HL-60 (cell line): ENCODE measurements at regions not wholly inside any gene's neighbourhood (a gene's known extent, or its start where the extent isn't known, plus 50 kb on each side); places are given as distances from the start of the nearest gene placed in this dataset.
"Not testable (repeated sequence)": the region's sequence is repeated elsewhere in the genome, so short reads cannot be mapped to it uniquely, and the experiment has no call there.

ENCODE experiments used
- DNase-seq, 2 experiments: peaks; one replicate each; pipeline ENCODE4 v3.0.0-alpha.2; 2010 to 2020; ENCODE audit warnings: low read depth in 1 of 2, low spot score in 1 of 2
- H3K27ac ChIP-seq: fragments of 250-450 bp; sonication (Bioruptor Pico); replicated peaks from 2 replicates; pipeline ENCODE4 v1.5.1; 2020; ENCODE audit warnings: mild to moderate bottlenecking, moderate library complexity
- H3K27me3 ChIP-seq: fragments of 250-450 bp; sonication (Bioruptor Pico); 2 replicates; pipeline ENCODE4 v1.5.1; 2021; ENCODE audit warnings: mild to moderate bottlenecking, moderate library complexity; ENCODE audit not compliant: insufficient read depth, poor library complexity, severe bottlenecking
- H3K4me3 ChIP-seq: replicated peaks from 2 replicates; pipeline ENCODE4 v1.5.1; 2011; ENCODE audit warnings: mild to moderate bottlenecking, control low read depth, low read length; ENCODE audit not compliant: insufficient read depth
- CTCF ChIP-seq: IDR thresholded peaks from one replicate; pipeline ENCODE4 v1.5.1; 2011; ENCODE audit warnings: low read length, control low read depth, inconsistent platforms; ENCODE audit not compliant: insufficient read depth
- GABPA ChIP-seq: IDR thresholded peaks from 2 replicates; pipeline ENCODE4 v1.6.1; 2012; ENCODE audit warnings: low read depth
- POLR2AphosphoS5 ChIP-seq: IDR thresholded peaks from 2 replicates; pipeline ENCODE4 v1.6.1; 2012; ENCODE audit warnings: low read depth
- REST ChIP-seq: IDR thresholded peaks from 2 replicates; pipeline ENCODE4 v1.6.1; 2012; ENCODE audit warnings: low read depth; ENCODE audit not compliant: insufficient replicate concordance
- SPI1 ChIP-seq: IDR thresholded peaks from 2 replicates; pipeline ENCODE4 v1.6.1; 2012; ENCODE audit warnings: low read depth, mild to moderate bottlenecking, borderline replicate concordance

DNA sequence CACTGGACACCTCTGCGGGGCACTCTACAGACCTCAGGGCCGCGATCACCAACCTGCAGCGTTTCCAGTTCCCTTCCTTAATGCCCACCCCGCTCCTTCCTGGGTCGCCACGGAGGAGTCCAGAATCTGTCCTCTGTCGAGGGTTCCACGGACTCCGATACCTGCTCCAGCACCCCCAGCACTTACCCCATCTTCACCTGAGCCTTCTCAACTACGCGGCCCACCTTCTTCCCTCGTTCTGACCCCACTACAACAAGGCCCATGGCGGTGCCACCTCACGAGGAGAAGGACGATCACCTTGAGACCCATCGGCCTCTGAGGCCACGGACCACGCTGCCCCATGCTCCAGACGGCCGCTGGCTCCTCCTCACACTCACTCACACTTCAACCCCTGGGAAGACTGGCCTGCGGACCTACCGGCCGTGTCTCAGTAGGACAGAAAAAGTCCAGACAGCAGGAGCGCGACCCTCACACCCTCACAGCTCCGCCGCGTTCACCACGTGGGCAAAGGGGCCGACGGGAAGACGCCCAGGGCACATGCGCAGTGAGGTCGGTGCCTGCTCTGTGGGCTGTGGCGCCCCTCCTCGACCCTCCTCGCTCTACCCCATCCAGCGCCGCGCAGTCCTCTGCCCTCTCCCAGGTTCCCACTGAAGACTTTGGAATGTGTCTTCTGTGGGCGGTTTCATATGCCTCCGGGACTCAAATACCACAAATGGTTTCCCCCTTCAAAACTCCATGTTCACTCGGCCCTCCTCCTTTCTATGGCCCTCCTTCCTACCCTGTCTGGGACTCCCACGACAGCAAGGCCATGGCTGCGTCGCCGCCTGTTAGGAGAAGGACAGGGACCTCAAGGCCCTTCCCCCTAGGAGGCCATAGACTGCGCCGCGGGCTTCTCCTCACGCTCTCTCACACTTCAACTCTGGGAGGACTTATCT is 193.9 kb upstream of the PHF14 start:
- H3K27me3 ChIP-seq: no peaks in the 10 kb centered on the region
- no peak overlapping the region for H3K4me3 ChIP-seq
- TF ChIP-seq POLR2AphosphoS5 (no peak), SPI1 (no peak), REST (no peak), CTCF (no peak)
- no peak overlapping the region for H3K27ac ChIP-seq
- DNase-seq: no peak

DNA sequence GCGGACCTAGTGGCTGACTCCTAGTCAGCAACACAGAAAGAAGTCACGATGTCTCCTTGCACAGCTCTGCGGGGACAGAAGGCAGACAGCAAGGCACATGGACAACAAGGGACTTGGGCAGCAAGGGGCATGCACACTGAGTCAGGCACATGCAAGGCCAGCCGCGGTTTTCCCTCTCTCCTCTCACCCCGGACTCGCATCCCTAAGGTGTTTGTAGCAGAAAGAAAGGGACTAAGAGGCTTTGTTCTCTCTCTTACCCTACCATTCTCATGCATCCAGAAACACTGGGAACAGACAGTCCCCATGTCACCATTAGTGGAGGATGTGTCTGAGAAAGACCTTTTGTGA is 193.3 kb upstream of the PHF14 start:
- TF ChIP-seq REST (no peak), SPI1 (no peak), CTCF (no peak), POLR2AphosphoS5 (no peak), GABPA (no peak)
- no peaks in the 10 kb centered on the region for H3K27me3 ChIP-seq
- H3K4me3 ChIP-seq: no peak overlapping the region
- no peak overlapping the region for H3K27ac ChIP-seq
- DNase-seq: no peak

- H3K27me3 ChIP-seq, H3K4me3 ChIP-seq, H3K27ac ChIP-seq, DNase-seq: not testable (repeated sequence)
Measured at GRCh38 chr7:10786976-10787375, 186.7 kb upstream of the PHF14 start.

DNA sequence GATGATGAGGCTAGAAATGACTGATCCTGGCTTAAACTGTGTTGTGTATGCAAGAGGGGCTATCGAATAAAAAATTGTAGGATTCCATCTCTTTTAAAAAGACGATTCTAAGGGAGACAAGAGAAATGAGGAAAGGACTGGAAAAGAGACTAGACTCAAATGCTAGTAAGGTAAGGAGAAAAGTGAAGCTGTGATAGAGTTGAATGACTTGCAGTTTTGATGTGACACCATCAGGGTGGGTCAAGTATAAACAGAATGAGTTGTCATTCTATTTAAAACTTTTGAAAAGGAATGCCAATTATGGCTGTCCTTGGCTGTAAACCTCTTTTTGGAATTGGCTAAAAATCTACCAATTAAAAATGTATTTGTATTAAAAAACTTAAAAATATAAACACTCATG is 184.5 kb upstream of the PHF14 start:
- TF ChIP-seq CTCF (no peak), SPI1 (no peak), POLR2AphosphoS5 (no peak), GABPA (no peak), REST (no peak)
- Histone ChIP-seq H3K27ac (no peak overlapping the region), H3K4me3 (no peak overlapping the region), H3K27me3 (no peaks in the 10 kb centered on the region)
- DNase-seq: no peak
